Type B pancreatic cell (in vitro differentiated cells): ENCODE measurements at regions not wholly inside any gene's neighbourhood (a gene's known extent, or its start where the extent isn't known, plus 50 kb on each side); places are given as distances from the start of the nearest gene placed in this dataset.

Experiments
- DNase-seq: peaks from one replicate; pipeline ENCODE4 v3.0.0; 2021; ENCODE audit warnings: mixed read lengths; ENCODE audit not compliant: unreplicated experiment; ENCODE audit errors: extremely low spot score
- H3K27ac Mint-ChIP-seq: 2 replicates; pipeline ENCODE4 v1.8.0; 2021; ENCODE audit warnings: mild to moderate bottlenecking, mixed read lengths
- H3K27me3 Mint-ChIP-seq: 2 replicates; pipeline ENCODE4 v1.8.0; 2021; ENCODE audit warnings: mixed read lengths
- H3K36me3 Mint-ChIP-seq: 2 replicates; pipeline ENCODE4 v1.8.0; 2021; ENCODE audit warnings: mixed read lengths
- H3K4me1 Mint-ChIP-seq: one replicate; pipeline ENCODE4 v1.8.0; 2021; ENCODE audit warnings: mixed read lengths; ENCODE audit not compliant: unreplicated experiment
- H3K4me3 Mint-ChIP-seq: 2 replicates; pipeline ENCODE4 v1.8.0; 2021; ENCODE audit warnings: mild to moderate bottlenecking, mixed read lengths
- H3K9me3 Mint-ChIP-seq: 2 replicates; pipeline ENCODE4 v1.8.0; 2021; ENCODE audit warnings: mixed read lengths
- TF ChIP-seq, protein P1 (sequence below): fragments of 200-600 bp; sonication (generic); conservative IDR thresholded peaks from 2 replicates; pipeline ENCODE4 v1.5.0; 2021; ENCODE audit warnings: antibody characterized with exemption, mild to moderate bottlenecking

DNA sequence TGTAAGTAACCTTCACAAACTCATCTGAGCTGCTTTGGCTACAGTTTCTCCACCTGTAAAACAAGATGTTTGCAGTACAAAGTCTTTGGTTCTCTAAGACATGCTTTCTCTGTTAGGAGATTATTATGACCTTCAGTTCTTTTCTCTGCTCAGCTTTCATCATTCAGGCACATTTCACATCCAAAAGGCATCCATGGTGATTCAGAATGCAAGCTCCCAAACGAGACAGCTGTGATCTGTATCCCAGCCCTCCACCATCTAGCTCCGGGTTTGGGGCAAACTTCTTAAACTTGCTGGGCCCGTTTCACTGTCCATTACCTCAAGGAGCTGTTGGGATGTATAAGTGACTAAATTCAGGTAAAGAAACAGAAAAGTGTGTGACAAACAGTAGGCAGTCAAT lies 95.8 kb upstream of the COL1A2 start:
- no peak overlapping the region for H3K4me3 Mint-ChIP-seq
- H3K9me3 Mint-ChIP-seq: no peaks in the 10 kb centered on the region
- TF ChIP-seq, protein P1, sequence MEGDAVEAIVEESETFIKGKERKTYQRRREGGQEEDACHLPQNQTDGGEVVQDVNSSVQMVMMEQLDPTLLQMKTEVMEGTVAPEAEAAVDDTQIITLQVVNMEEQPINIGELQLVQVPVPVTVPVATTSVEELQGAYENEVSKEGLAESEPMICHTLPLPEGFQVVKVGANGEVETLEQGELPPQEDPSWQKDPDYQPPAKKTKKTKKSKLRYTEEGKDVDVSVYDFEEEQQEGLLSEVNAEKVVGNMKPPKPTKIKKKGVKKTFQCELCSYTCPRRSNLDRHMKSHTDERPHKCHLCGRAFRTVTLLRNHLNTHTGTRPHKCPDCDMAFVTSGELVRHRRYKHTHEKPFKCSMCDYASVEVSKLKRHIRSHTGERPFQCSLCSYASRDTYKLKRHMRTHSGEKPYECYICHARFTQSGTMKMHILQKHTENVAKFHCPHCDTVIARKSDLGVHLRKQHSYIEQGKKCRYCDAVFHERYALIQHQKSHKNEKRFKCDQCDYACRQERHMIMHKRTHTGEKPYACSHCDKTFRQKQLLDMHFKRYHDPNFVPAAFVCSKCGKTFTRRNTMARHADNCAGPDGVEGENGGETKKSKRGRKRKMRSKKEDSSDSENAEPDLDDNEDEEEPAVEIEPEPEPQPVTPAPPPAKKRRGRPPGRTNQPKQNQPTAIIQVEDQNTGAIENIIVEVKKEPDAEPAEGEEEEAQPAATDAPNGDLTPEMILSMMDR: no peak
- DNase-seq: no peak
- peaks cover 3% of the 10 kb centered on the region for H3K36me3 Mint-ChIP-seq
- H3K27me3 Mint-ChIP-seq: no peaks in the 10 kb centered on the region
- H3K27ac Mint-ChIP-seq: no peak overlapping the region
- peaks cover 61% of the 10 kb centered on the region for H3K4me1 Mint-ChIP-seq

DNA sequence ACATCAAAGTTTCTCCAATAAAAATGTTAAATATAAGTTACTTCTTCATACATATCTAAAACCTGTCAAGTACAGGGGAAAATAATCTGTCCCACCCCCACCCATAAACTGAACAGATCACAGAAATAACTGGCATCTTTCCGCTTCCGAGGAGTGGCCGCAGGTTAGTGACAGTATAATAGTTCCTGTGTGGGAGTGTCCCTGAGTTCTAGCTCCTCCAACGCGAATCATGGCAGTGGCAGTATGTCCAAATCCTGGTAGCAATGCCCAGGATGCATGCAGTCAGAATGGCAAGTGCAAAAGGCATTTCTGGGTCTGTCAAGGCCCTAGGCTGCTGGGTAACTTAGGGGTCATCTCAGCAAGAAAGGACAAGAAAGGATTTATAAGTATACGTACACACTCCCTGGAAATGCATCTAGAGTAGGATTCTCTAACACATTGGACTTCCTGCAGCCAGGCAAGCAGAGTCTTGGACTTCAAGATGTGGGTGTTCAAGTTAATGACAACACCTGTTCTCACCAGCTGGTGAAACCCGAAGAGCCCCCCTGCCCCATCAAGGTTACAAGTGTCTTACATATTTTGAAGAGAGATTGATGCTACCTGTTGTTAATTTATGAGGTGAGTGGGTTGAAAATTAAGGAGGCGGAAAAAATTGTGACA lies 94.4 kb upstream of the COL1A2 start:
- Mint-ChIP-seq H3K4me3 (peak overlapping the region; percentile 10), H3K36me3 (peaks cover 3% of the 10 kb centered on the region), H3K27me3 (no peaks in the 10 kb centered on the region), H3K9me3 (peaks cover 7% of the 10 kb centered on the region), H3K27ac (no peak overlapping the region), H3K4me1 (peaks cover 52% of the 10 kb centered on the region)
- DNase-seq: no peak
- TF ChIP-seq, protein P1: no peak

DNA sequence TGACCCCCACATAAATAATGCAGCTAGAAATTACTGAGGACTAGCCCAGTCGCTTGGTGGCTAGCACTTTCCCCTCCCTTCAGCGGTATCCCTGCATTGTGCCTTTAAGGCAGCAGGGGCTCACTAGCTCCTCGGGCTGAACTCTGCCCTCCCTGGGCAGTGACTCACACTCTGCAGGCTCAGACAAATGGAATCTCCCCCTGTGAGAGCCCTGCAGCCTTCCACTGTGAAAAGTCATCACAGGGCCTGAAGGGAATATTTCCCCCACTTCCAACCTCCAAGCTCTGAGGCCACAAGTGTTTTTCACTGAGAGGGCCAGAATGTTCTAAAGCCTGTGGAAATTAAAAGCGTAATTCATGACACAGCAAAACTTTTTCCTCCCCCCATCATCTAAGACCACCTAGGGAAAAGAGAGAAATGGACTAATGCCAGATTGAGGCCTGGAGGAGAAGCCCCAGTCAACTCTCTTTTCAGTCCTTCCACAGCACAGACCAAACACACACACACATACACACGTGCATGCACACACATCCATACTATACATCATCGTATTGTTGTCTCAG lies 93.6 kb upstream of the COL1A2 start:
- Mint-ChIP-seq H3K36me3 (peaks cover 3% of the 10 kb centered on the region), H3K9me3 (peaks cover 7% of the 10 kb centered on the region), H3K4me1 (peaks cover 46% of the 10 kb centered on the region), H3K4me3 (peak overlapping the region; percentile 72), H3K27me3 (no peaks in the 10 kb centered on the region), H3K27ac (peak overlapping the region; percentile 77)
- DNase-seq: peak; percentile 72
- TF ChIP-seq, protein P1: peak; percentile 22

DNA sequence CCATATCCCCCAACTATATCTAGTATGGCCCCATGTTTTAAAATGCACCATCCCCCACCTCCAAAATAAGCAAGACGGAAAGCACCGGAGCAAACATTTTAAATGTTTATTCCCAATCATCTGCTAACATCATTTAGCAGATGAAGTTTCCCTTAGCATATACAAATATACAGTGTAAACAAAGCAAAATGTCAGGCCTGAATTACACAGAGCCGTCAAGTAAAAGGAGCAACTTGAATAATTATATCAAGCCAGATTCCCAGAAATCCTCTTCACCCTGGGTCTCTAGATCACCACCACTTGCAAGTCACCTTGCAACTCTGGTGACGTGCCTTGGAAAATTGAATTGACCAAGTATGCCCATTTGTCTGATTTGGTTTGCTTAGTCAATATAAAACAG lies 91.6 kb upstream of the COL1A2 start:
- no peak overlapping the region for H3K27ac Mint-ChIP-seq
- peak overlapping the region; percentile 15 for H3K4me3 Mint-ChIP-seq
- TF ChIP-seq, protein P1: no peak
- peaks cover 38% of the 10 kb centered on the region for H3K4me1 Mint-ChIP-seq
- H3K36me3 Mint-ChIP-seq: peaks cover 9% of the 10 kb centered on the region
- peaks cover 14% of the 10 kb centered on the region for H3K9me3 Mint-ChIP-seq
- H3K27me3 Mint-ChIP-seq: peaks cover 3% of the 10 kb centered on the region
- DNase-seq: no peak

DNA sequence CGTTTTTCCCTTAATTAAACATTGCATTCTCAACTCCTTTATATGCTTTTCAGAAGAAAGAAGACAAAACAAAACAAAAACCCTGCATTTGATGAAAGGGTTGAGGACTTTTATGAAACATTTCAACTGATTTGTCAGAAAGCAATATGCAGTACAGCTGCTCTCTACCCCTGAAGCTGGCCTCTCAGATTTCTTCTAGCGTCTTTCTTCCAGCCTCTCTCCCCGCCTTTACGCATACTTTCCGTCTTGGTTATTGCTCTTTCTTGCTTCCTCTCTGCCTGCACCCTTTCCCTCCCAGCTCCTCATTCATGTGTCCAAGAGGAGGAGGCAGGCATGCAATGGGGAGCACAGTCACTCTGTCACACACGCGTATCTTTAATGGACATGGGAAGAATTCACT lies 91.0 kb upstream of the COL1A2 start:
- Mint-ChIP-seq H3K27ac (peak overlapping the region; percentile 48), H3K9me3 (peaks cover 14% of the 10 kb centered on the region), H3K4me3 (peak overlapping the region; percentile 21)

More for the DNA sequence above, 91.0 kb upstream of the COL1A2 start:
- TF ChIP-seq, protein P1: no peak
- DNase-seq: no peak
- H3K36me3 Mint-ChIP-seq: peaks cover 9% of the 10 kb centered on the region
- H3K4me1 Mint-ChIP-seq: peaks cover 32% of the 10 kb centered on the region
- peaks cover 3% of the 10 kb centered on the region for H3K27me3 Mint-ChIP-seq
